Hepatocyte (in vitro differentiated cells): ENCODE measurements at regions not wholly inside any gene's neighbourhood (a gene's known extent, or its start where the extent isn't known, plus 50 kb on each side); places are given as distances from the start of the nearest gene placed in this dataset.
"Not testable (repeated sequence)": the region's sequence is repeated elsewhere in the genome, so short reads cannot be mapped to it uniquely, and the experiment has no call there.

Source experiments
- DNase-seq: peaks from one replicate; pipeline ENCODE4 v3.0.0-alpha.2; 2016; ENCODE audit warnings: low spot score
- H2AFZ ChIP-seq: fragments of 200-600 bp; sonication (generic); 2 replicates; pipeline ENCODE4 v1.6.0; 2016; ENCODE audit warnings: antibody characterized with exemption, mild to moderate bottlenecking
- H3K27ac ChIP-seq: fragments of 200-600 bp; sonication (generic); 2 replicates; pipeline ENCODE4 v1.5.1; 2016; ENCODE audit warnings: mild to moderate bottlenecking
- H3K27me3 ChIP-seq: fragments of 200-600 bp; sonication (generic); 2 replicates; pipeline ENCODE4 v1.6.1; 2016
- H3K36me3 ChIP-seq: fragments of 200-600 bp; sonication (generic); replicated peaks from 2 replicates; pipeline ENCODE4 v1.5.1; 2016; ENCODE audit warnings: low read depth; ENCODE audit not compliant: insufficient read depth
- H3K4me1 ChIP-seq: fragments of 200-600 bp; sonication (generic); 2 replicates; pipeline ENCODE4 v1.5.1; 2016; ENCODE audit warnings: mild to moderate bottlenecking, moderate library complexity; ENCODE audit not compliant: insufficient read depth
- H3K4me2 ChIP-seq: fragments of 200-600 bp; sonication (generic); 2 replicates; pipeline ENCODE4 v1.6.0; 2016
- H3K4me3 ChIP-seq: fragments of 200-600 bp; sonication (generic); 2 replicates; pipeline ENCODE4 v1.5.1; 2016; ENCODE audit warnings: mild to moderate bottlenecking
- H3K79me2 ChIP-seq: fragments of 200-600 bp; sonication (generic); 2 replicates; pipeline ENCODE4 v1.6.0; 2017; ENCODE audit warnings: mild to moderate bottlenecking
- H3K9me2 ChIP-seq: fragments of 200-600 bp; sonication (generic); replicated peaks from 2 replicates; pipeline ENCODE4 v1.6.0; 2017; ENCODE audit warnings: mild to moderate bottlenecking; ENCODE audit not compliant: insufficient read depth
- H3K9me3 ChIP-seq: fragments of 200-600 bp; sonication (generic); 2 replicates; pipeline ENCODE4 v1.5.1; 2016; ENCODE audit warnings: low read depth, mild to moderate bottlenecking
- H4K20me1 ChIP-seq: fragments of 200-600 bp; sonication (generic); 2 replicates; pipeline ENCODE4 v1.6.0; 2016; ENCODE audit warnings: mild to moderate bottlenecking; ENCODE audit not compliant: insufficient read depth, poor library complexity, severe bottlenecking
- EZH2 ChIP-seq: fragments of 200-600 bp; sonication (generic); IDR thresholded peaks from 2 replicates; pipeline ENCODE4 v1.6.1; 2016; ENCODE audit warnings: antibody characterized with exemption, mild to moderate bottlenecking, borderline replicate concordance
- EZH2phosphoT487 ChIP-seq: fragments of 200-600 bp; sonication (generic); IDR thresholded peaks from one replicate; pipeline ENCODE4 v1.6.1; 2018; ENCODE audit warnings: antibody characterized with exemption, mild to moderate bottlenecking, low read depth, moderate library complexity; ENCODE audit not compliant: unreplicated experiment, severe bottlenecking
- WGBS: methylation state at CpG from one replicate; pipeline ENCODE4 v1.1.6; 2016; ENCODE audit warnings: low lambda C conversion rate; ENCODE audit errors: missing lambda C conversion rate; 5-methylcytosine and 5-hydroxymethylcytosine counted together
- TF ChIP-seq, protein P1 (sequence below): fragments of 200-600 bp; sonication (generic); IDR thresholded peaks from 2 replicates; pipeline ENCODE4 v1.5.1; 2016; ENCODE audit warnings: antibody characterized with exemption, mild to moderate bottlenecking; ENCODE audit not compliant: poor library complexity

DNA sequence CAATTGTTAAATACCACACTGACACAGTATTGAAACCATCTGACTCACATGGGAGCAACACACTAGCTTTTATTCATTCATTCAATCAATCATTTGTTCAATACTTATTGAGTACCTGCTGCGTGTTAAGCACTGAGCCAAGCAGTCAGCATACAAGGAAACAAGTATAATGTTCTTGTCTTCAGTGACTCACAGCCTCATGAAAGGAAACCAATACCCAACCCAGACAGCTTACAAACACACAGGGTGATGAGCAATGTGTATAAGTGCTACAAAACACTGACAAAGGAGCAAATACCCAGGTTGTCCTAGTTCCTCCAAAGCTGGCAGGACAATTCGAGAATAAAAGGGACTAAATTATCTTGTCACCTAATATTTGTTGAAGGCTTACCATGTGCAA is 67.6 kb upstream of the RASEF start:
- H3K4me2 ChIP-seq = peak overlapping the region; percentile 22
- no peaks in the 10 kb centered on the region for H3K79me2 ChIP-seq
- H4K20me1 ChIP-seq = no peaks in the 10 kb centered on the region
- H3K27me3 ChIP-seq = no peaks in the 10 kb centered on the region
- WGBS = 59% methylated on average over 2 of the region's 2 CpGs
- H2AFZ ChIP-seq = no peak overlapping the region
- peak; percentile 31 for DNase-seq
- H3K9me2 ChIP-seq = no peaks in the 10 kb centered on the region
- H3K9me3 ChIP-seq = no peaks in the 10 kb centered on the region
- peaks cover 19% of the 10 kb centered on the region for H3K4me1 ChIP-seq
- H3K36me3 ChIP-seq = no peaks in the 10 kb centered on the region
- TF ChIP-seq EZH2 (no peak), EZH2phosphoT487 (no peak)
- TF ChIP-seq, protein P1, sequence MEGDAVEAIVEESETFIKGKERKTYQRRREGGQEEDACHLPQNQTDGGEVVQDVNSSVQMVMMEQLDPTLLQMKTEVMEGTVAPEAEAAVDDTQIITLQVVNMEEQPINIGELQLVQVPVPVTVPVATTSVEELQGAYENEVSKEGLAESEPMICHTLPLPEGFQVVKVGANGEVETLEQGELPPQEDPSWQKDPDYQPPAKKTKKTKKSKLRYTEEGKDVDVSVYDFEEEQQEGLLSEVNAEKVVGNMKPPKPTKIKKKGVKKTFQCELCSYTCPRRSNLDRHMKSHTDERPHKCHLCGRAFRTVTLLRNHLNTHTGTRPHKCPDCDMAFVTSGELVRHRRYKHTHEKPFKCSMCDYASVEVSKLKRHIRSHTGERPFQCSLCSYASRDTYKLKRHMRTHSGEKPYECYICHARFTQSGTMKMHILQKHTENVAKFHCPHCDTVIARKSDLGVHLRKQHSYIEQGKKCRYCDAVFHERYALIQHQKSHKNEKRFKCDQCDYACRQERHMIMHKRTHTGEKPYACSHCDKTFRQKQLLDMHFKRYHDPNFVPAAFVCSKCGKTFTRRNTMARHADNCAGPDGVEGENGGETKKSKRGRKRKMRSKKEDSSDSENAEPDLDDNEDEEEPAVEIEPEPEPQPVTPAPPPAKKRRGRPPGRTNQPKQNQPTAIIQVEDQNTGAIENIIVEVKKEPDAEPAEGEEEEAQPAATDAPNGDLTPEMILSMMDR = no peak
- no peak overlapping the region for H3K4me3 ChIP-seq
- peak overlapping the region; percentile 84 for H3K27ac ChIP-seq

DNA sequence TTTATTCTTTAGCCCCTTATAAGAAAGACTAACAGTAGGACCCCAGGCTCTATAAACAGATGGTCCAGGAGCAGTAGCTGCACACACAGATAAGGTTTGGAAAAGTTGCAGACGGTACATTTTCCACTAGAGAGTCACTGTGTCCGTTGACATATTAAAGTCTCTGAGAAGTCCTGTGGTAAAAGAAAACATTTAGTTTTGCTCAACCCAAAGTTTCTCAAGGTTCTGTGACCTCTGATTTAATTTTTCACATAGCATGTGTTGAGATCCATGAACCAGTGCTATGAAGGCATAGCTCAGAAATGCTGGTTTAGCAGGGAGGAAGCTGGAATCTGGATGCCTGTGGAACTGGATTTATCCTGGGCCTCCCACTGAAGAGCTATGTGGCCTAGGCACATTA is 62.7 kb upstream of the RASEF start:
- no peaks in the 10 kb centered on the region for H3K36me3 ChIP-seq
- H3K9me3 ChIP-seq = no peaks in the 10 kb centered on the region
- H3K4me1 ChIP-seq = peaks cover under 1% of the 10 kb centered on the region
- no peaks in the 10 kb centered on the region for H4K20me1 ChIP-seq
- no peak overlapping the region for H3K4me2 ChIP-seq
- H3K9me2 ChIP-seq = no peaks in the 10 kb centered on the region
- no peaks in the 10 kb centered on the region for H3K27me3 ChIP-seq
- no peak overlapping the region for H2AFZ ChIP-seq
- no peaks in the 10 kb centered on the region for H3K79me2 ChIP-seq
- no peak overlapping the region for H3K27ac ChIP-seq
- DNase-seq = no peak
- no peak overlapping the region for H3K4me3 ChIP-seq
- WGBS = 79% methylated on average over 2 of the region's 2 CpGs
- TF ChIP-seq EZH2 = no peak
- TF ChIP-seq EZH2phosphoT487 = no peak
- TF ChIP-seq, protein P1 = no peak

GRCh38 chr9:83119873-83120272 is 56.9 kb upstream of the RASEF start:
- Histone ChIP-seq H3K4me3 (no peak overlapping the region), H3K36me3 (no peaks in the 10 kb centered on the region), H3K27me3 (no peaks in the 10 kb centered on the region), H3K9me3 (no peaks in the 10 kb centered on the region), H3K27ac (no peak overlapping the region), H3K4me1 (no peaks in the 10 kb centered on the region), H3K4me2 (no peak overlapping the region), H2AFZ (no peak overlapping the region), H3K79me2 (no peaks in the 10 kb centered on the region), H4K20me1 (no peaks in the 10 kb centered on the region), H3K9me2 (no peaks in the 10 kb centered on the region)
- WGBS = 84% methylated on average over 2 of the region's 2 CpGs
- no peak for DNase-seq
- TF ChIP-seq EZH2 (no peak), EZH2phosphoT487 (no peak)
- TF ChIP-seq, protein P1 = no peak

- Histone ChIP-seq H3K27me3 (no peaks in the 10 kb centered on the region), H3K79me2 (no peaks in the 10 kb centered on the region), H3K9me3 (no peaks in the 10 kb centered on the region), H3K4me1 (no peaks in the 10 kb centered on the region), H3K4me2 (no peak overlapping the region), H2AFZ (no peak overlapping the region), H3K4me3 (no peak overlapping the region), H3K9me2 (no peaks in the 10 kb centered on the region), H4K20me1 (no peaks in the 10 kb centered on the region), H3K36me3 (no peaks in the 10 kb centered on the region), H3K27ac (no peak overlapping the region)
- no peak for DNase-seq
- TF ChIP-seq, protein P1 = no peak
- TF ChIP-seq EZH2phosphoT487 (no peak), EZH2 (no peak)
- 36% methylated on average over 1 of the region's 1 CpG for whole genome bisulfite sequencing
Measured at GRCh38 chr9:83116026-83116425, 53.1 kb upstream of the RASEF start.

GRCh38 chr9:83113445-83113844 is 50.5 kb upstream of the RASEF start:
- not testable (repeated sequence) for H3K27ac ChIP-seq, H3K4me1 ChIP-seq, DNase-seq, H3K4me3 ChIP-seq, H3K9me2 ChIP-seq, H3K79me2 ChIP-seq, H4K20me1 ChIP-seq, H3K36me3 ChIP-seq, H3K27me3 ChIP-seq, H3K4me2 ChIP-seq, H3K9me3 ChIP-seq, H2AFZ ChIP-seq
- 90% methylated on average over 6 of the region's 6 CpGs for WGBS
